ENCODE measurements at regions not wholly inside any gene's neighbourhood (a gene's known extent, or its start where the extent isn't known, plus 50 kb on each side); places are given as distances from the start of the nearest gene placed in this dataset.

DNA sequence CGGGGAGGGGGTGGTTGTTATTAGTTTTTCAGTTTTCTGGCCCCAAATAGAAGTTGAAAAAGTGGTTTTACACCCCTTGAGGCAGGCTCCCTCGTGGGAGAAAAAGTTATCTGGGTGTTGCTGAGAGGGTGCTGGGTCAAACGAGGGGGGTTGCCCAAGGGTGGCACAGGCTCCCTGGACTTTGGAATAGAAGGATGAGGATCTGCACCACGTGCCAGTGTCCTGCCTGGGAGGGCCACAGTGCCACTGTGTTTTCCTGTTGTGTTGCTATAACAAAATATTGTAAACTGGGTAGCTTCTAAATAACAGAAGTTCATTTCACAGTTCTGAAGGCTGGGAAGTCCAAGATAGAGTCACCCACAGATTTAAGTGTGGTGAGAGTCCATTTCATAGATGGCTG lies 181.9 kb downstream of the CXCL12 start:
- no peak for TF ChIP-seq POLR2A (IDR thresholded peaks at IDR 0.05)
- no peak for TF ChIP-seq CTCF (IDR thresholded peaks at IDR 0.05)
- peaks cover 0 to 7% (median 0%) of the 10 kb centered on the region in 12 donors for H3K9me3 ChIP-seq
- no peaks in the 10 kb centered on the region for H3K27me3 ChIP-seq
- no peak overlapping the region for H3K4me3 ChIP-seq
- ATAC-seq (no peak), DNase-seq (no peak)
- H3K27ac ChIP-seq: no peak overlapping the region
- peaks cover 0 to 16% (median 2%) of the 10 kb centered on the region in 12 donors for H3K4me1 ChIP-seq
- intact Hi-C loops (cut with DNase I): no loop called here
- WGBS, 4 donors: 85 to 91% (median 91%) methylated on average over 4 of the region's 4 CpGs
- no peaks in the 10 kb centered on the region for H3K36me3 ChIP-seq

- Histone ChIP-seq H3K27me3 (no peaks in the 10 kb centered on the region), H3K36me3 (no peaks in the 10 kb centered on the region), H3K4me1 (peaks cover 0 to 29% (median 3%) of the 10 kb centered on the region in 12 donors), H3K27ac (no peak overlapping the region), H3K9me3 (peaks cover 0 to 7% (median 0%) of the 10 kb centered on the region in 12 donors), H3K4me3 (no peak overlapping the region)
- TF ChIP-seq POLR2A (IDR thresholded peaks at IDR 0.05) (no peak), CTCF (IDR thresholded peaks at IDR 0.05) (no peak)
- WGBS, 4 donors: 70 to 86% (median 84%) methylated on average over 2 of the region's 2 CpGs
- intact Hi-C loops (cut with DNase I): no loop called here
- no peak for DNase-seq
- no peak for ATAC-seq
Measured at GRCh38 chr10:44201656-44202055, 183.2 kb downstream of the CXCL12 start.

DNA sequence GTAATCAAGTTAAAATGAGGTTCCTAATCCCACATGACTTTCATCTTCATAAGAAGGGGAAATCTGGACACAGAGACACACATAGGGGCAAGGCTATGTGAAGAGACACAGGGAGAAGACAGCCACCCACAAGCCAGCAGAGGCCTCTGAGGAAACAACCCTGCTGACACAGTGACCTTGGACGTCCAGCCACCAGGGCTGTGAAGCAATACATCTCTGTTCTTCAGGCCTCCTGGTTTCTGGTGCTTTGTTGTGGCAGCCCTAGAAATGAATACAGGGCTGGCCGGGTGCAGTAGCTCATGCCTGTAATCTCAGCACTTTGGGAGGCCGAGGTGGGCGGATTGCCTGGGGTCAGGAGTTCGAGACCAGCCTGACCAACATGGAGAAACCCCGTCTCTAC lies 183.9 kb downstream of the CXCL12 start:
- Histone ChIP-seq H3K9me3 (peaks cover 0 to 7% (median 0%) of the 10 kb centered on the region in 12 donors), H3K27ac (no peak overlapping the region), H3K4me1 (peaks cover 0 to 33% (median 5%) of the 10 kb centered on the region in 12 donors), H3K36me3 (no peaks in the 10 kb centered on the region), H3K27me3 (no peaks in the 10 kb centered on the region), H3K4me3 (no peak overlapping the region)
- 94 to 98% (median 96%) methylated on average over 6 of the region's 6 CpGs for WGBS, 4 donors
- ATAC-seq (no peak), DNase-seq (no peak)
- TF ChIP-seq CTCF (IDR thresholded peaks at IDR 0.05): no peak
- TF ChIP-seq POLR2A (IDR thresholded peaks at IDR 0.05): no peak
- intact Hi-C loops (cut with DNase I): no loop called here

GRCh38 chr10:44199991-44200655 lies 184.8 kb downstream of the CXCL12 start:
- DNase-seq (no peak), ATAC-seq (no peak)
- H3K4me1 ChIP-seq: peaks cover 0 to 42% (median 14%) of the 10 kb centered on the region in 12 donors
- H3K36me3 ChIP-seq: no peaks in the 10 kb centered on the region
- no peak for TF ChIP-seq CTCF (IDR thresholded peaks at IDR 0.05)
- WGBS, 4 donors: 85 to 96% (median 92%) methylated on average over 10 to 12 of the region's 12 CpGs
- intact Hi-C loops (cut with DNase I): loop anchor here in 1 of 10 donors (10.0 kb wide), 1 partner anchor 185 kb away; the partner anchor contains the start of gene CXCL12
- H3K27me3 ChIP-seq: no peaks in the 10 kb centered on the region
- no peak overlapping the region for H3K4me3 ChIP-seq
- no peak overlapping the region for H3K27ac ChIP-seq
- peaks cover 0 to 7% (median 0%) of the 10 kb centered on the region in 12 donors for H3K9me3 ChIP-seq
